ENCODE measurements at regions not wholly inside any gene's neighbourhood (a gene's known extent, or its start where the extent isn't known, plus 50 kb on each side); places are given as distances from the start of the nearest gene placed in this dataset.

GRCh38 chr1:56382929-56383328, 196.4 kb downstream of the PLPP3 start:
- H3K9me3 ChIP-seq: no peaks in the 10 kb centered on the region
- intact Hi-C loops (cut with DNase I): no loop called here
- H3K4me1 ChIP-seq (replicated peaks): no peaks in the 10 kb centered on the region
- WGBS: 94% methylated on average over 5 of the region's 5 CpGs
- DNase-seq (ENCODE audit: low spot score): no peak
- TF ChIP-seq, protein P1, sequence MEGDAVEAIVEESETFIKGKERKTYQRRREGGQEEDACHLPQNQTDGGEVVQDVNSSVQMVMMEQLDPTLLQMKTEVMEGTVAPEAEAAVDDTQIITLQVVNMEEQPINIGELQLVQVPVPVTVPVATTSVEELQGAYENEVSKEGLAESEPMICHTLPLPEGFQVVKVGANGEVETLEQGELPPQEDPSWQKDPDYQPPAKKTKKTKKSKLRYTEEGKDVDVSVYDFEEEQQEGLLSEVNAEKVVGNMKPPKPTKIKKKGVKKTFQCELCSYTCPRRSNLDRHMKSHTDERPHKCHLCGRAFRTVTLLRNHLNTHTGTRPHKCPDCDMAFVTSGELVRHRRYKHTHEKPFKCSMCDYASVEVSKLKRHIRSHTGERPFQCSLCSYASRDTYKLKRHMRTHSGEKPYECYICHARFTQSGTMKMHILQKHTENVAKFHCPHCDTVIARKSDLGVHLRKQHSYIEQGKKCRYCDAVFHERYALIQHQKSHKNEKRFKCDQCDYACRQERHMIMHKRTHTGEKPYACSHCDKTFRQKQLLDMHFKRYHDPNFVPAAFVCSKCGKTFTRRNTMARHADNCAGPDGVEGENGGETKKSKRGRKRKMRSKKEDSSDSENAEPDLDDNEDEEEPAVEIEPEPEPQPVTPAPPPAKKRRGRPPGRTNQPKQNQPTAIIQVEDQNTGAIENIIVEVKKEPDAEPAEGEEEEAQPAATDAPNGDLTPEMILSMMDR (IDR thresholded peaks at IDR 0.05): no peak
- TF ChIP-seq POLR2A (IDR thresholded peaks at IDR 0.05) (no peak), POLR2AphosphoS5 (IDR thresholded peaks at IDR 0.05) (no peak)
- H3K27me3 ChIP-seq (replicated peaks; ENCODE audit: insufficient read depth): no peaks in the 10 kb centered on the region
- H3K4me3 ChIP-seq: no peak overlapping the region
- H3K36me3 ChIP-seq: no peaks in the 10 kb centered on the region
- H3K27ac ChIP-seq: no peak overlapping the region

- Histone ChIP-seq H3K27me3 (replicated peaks; ENCODE audit: insufficient read depth) (no peaks in the 10 kb centered on the region), H3K27ac (no peak overlapping the region), H3K4me1 (replicated peaks) (no peaks in the 10 kb centered on the region), H3K9me3 (no peaks in the 10 kb centered on the region), H3K36me3 (no peaks in the 10 kb centered on the region), H3K4me3 (no peak overlapping the region)
- DNase-seq (ENCODE audit: low spot score): no peak
- intact Hi-C loops (cut with DNase I): no loop called here
- 43% methylated on average over 4 of the region's 4 CpGs for WGBS
- no peak for TF ChIP-seq POLR2AphosphoS5 (IDR thresholded peaks at IDR 0.05)
- TF ChIP-seq, protein P1 (IDR thresholded peaks at IDR 0.05): no peak
- no peak for TF ChIP-seq POLR2A (IDR thresholded peaks at IDR 0.05)
Measured at GRCh38 chr1:56380531-56380930, 198.8 kb downstream of the PLPP3 start.

DNA sequence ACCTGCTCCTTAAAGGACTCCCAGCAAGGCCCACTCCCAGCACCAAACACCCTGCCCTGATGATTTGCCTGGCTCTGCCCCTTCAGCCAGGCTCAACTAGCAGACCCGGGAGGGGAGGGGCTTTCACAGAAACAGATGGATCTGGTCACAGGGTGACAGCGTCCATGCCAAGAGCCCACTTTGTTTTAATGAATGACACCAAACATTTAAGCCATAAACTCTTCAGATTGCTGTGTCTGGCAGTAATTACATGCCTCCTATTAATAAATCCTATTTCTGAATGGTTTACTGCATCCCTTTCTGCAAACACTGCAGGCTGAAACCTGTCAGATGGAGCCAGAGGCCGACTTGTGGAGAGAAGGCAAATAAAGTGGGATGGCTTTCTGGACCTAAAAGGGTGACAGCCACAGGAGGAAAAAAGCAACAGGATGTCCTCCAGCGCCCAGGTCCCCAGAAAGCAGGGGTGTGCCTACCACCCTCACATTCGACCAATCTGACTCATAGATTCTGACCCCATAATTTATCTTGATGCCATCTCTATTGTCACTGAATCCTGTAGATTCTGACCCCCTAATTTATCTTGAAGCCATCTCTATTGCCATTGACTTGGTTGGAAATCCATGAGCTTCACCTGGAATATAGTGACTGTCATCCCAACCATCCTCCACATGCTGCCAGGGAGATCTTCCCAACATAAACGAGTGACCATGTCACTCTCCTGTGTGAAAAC, 200.9 kb downstream of the PLPP3 start:
- TF ChIP-seq, protein P1 (IDR thresholded peaks at IDR 0.05): peak in 1 of 4 experiments; percentile 15
- TF ChIP-seq POLR2A (IDR thresholded peaks at IDR 0.05) (no peak), POLR2AphosphoS5 (IDR thresholded peaks at IDR 0.05) (peak; percentile 8)
- intact Hi-C loops (cut with DNase I): loop anchor here (5.0 to 10.0 kb wide), 2 partner anchors 199 to 394 kb away; partner anchors contain the start of gene PLPP3
- WGBS: 16% methylated on average over 6 of the region's 6 CpGs
- H3K9me3 ChIP-seq: no peaks in the 10 kb centered on the region
- H3K4me1 ChIP-seq (replicated peaks): no peaks in the 10 kb centered on the region
- no peak overlapping the region for H3K4me3 ChIP-seq
- H3K27me3 ChIP-seq (replicated peaks; ENCODE audit: insufficient read depth): no peaks in the 10 kb centered on the region
- no peaks in the 10 kb centered on the region for H3K36me3 ChIP-seq
- peak; percentile 26 for DNase-seq (ENCODE audit: low spot score)
- no peak overlapping the region for H3K27ac ChIP-seq

- Histone ChIP-seq H3K4me1 (replicated peaks) (peaks cover 3% of the 10 kb centered on the region), H3K9me3 (no peaks in the 10 kb centered on the region), H3K36me3 (no peaks in the 10 kb centered on the region), H3K27ac (peak overlapping the region in 1 of 2 donors; percentile 35), H3K4me3 (no peak overlapping the region), H3K27me3 (replicated peaks; ENCODE audit: insufficient read depth) (no peaks in the 10 kb centered on the region)
- no peak for DNase-seq (ENCODE audit: low spot score)
- intact Hi-C loops (cut with DNase I): loop anchor here (5.0 to 10.0 kb wide), 2 partner anchors 200 to 393 kb away; partner anchors contain the start of gene PLPP3
- TF ChIP-seq POLR2AphosphoS5 (IDR thresholded peaks at IDR 0.05) (no peak), POLR2A (IDR thresholded peaks at IDR 0.05) (no peak)
- TF ChIP-seq, protein P1 (IDR thresholded peaks at IDR 0.05): no peak
- 51% methylated on average over 2 of the region's 2 CpGs for WGBS
Measured at GRCh38 chr1:56377431-56377830, 201.9 kb downstream of the PLPP3 start.

Data from prostate gland (tissue), 2 donors.